Peyer's patch (tissue), 4 donors: ENCODE measurements at regions not wholly inside any gene's neighbourhood (a gene's known extent, or its start where the extent isn't known, plus 50 kb on each side); places are given as distances from the start of the nearest gene placed in this dataset.

Source experiments
- CTCF ChIP-seq, 6 experiments: fragments of 450-650 bp in 4 of 6; fragments of 200-600 bp in 2 of 6; sonication (generic) in 1 of 6; IDR thresholded peaks; one replicate each; pipeline ENCODE4 v1.5.1; 2017 to 2019; ENCODE audit warnings: antibody characterized with exemption in 6 of 6, mild to moderate bottlenecking in 3 of 6, moderate library complexity in 1 of 6
- POLR2A ChIP-seq, 2 donors: fragments of 450-650 bp; IDR thresholded peaks; one replicate each; pipeline ENCODE4 v1.5.1; 2017; ENCODE audit warnings: antibody characterized with exemption in 2 of 2, mild to moderate bottlenecking in 2 of 2, moderate library complexity in 2 of 2

GRCh38 chr16:61385392-61386071 is 650.7 kb downstream of the CDH8 start:
- TF ChIP-seq CTCF (IDR thresholded peaks at IDR 0.05) (no peak), POLR2A (IDR thresholded peaks at IDR 0.05) (no peak)
